Globus pallidus (tissue), 1 donor: ENCODE measurements at regions not wholly inside any gene's neighbourhood (a gene's known extent, or its start where the extent isn't known, plus 50 kb on each side); places are given as distances from the start of the nearest gene placed in this dataset.
"Not testable (repeated sequence)": the region's sequence is repeated elsewhere in the genome, so short reads cannot be mapped to it uniquely, and the experiment has no call there.

Source experiments
- DNase-seq: peaks from one replicate; pipeline ENCODE4 v3.0.0-alpha.2; 2015; ENCODE audit warnings: low spot score

- DNase-seq = not testable (repeated sequence)
These were observed 747.6 kb downstream of the SPATA31A6 start for GRCh38 chr9:42931045-42931444.

DNA sequence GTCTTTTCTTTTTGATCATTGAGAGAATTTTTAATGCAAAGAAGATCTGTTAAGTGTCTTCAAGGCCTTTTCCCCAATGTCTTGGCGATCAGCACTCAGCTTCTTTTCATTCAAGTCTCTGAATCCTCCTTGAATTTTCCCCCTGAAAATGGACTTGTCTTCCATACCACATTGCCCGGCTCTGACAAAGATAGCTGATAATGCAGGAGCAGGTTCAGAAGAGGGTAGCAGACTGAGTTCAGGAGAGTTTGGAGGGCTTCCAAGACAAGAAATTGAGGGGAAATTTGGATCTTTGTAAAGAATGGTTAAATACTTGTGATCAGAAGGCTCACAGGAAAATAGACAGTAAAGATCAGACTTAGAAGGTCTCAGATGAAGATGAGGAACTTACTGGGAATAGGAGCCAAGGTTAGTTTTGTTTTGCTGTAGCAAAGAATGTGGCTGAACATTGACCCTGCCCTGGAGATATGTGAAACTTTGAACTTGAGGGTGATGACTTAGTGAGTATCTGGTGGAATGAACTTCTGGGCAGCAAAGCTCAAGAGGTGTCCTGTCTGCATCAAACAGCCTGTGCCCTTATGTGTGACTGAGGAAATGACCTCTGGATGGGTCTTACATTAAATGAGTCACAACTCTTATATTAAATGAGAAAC lies 754.2 kb downstream of the SPATA31A6 start:
- not testable (repeated sequence) for DNase-seq

- DNase-seq = peak; percentile 9
These were observed 763.6 kb downstream of the SPATA31A6 start for GRCh38 chr9:42947050-42947449.

DNA sequence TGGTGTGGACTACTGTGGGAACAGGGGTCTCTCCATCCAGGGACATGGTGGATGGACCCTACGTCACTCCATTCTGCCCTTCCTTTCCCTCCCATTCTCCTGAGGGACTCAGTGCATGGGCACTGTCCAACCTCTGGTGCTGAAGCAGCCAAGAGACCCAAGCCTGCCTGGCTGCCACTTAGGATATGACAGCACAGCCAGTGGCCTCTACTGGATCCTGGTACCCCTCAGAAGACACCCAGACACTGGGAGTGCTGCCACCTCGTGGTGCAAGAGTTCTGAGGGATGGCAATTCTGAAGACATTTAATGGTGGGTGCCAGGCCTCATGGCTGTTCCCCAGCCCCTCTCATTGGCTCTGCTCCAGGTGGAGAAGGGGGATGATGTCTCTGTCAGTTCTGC lies 767.8 kb downstream of the SPATA31A6 start:
- not testable (repeated sequence) for DNase-seq

DNA sequence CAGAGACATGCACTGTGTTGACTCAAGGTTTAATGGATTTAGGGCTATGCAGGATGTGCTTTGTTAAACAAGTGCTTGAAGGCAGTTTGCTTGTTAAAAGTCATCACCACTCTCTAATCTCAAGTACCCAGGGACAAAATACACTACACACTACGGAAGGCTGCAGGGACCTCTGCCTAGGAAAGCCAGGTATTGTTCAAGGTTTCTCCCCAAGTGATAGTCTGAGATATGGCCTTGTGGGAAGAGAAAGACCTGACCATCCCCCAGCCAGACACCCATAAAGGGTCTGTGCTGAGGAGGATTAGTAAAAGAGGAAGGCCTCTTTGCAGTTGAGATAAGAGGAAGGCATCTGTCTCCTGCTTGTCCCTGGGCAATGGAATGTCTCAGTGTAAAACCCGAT lies 781.7 kb downstream of the SPATA31A6 start:
- DNase-seq = not testable (repeated sequence)

GRCh38 chr9:42971872-42972271 lies 788.4 kb downstream of the SPATA31A6 start:
- DNase-seq = not testable (repeated sequence)

- not testable (repeated sequence) for DNase-seq
These were observed 791.3 kb downstream of the SPATA31A6 start for GRCh38 chr9:42974725-42975124.

- DNase-seq = not testable (repeated sequence)
These were observed 801.3 kb downstream of the SPATA31A6 start for GRCh38 chr9:42984761-42985160.
